Stimulated activated CD4-positive, alpha-beta T cell treated with anti-CD3 and anti-CD28 coated beads, TNF-alpha, amount 100 ng/mL, for 48 hours (primary cell): ENCODE measurements at regions not wholly inside any gene's neighbourhood (a gene's known extent, or its start where the extent isn't known, plus 50 kb on each side); places are given as distances from the start of the nearest gene placed in this dataset.

ENCODE experiments used
- DNase-seq, 3 donors: peaks; one replicate each; pipeline ENCODE4 v3.0.0-alpha.2; 2020; ENCODE audit warnings: low read depth in 3 of 3

DNA sequence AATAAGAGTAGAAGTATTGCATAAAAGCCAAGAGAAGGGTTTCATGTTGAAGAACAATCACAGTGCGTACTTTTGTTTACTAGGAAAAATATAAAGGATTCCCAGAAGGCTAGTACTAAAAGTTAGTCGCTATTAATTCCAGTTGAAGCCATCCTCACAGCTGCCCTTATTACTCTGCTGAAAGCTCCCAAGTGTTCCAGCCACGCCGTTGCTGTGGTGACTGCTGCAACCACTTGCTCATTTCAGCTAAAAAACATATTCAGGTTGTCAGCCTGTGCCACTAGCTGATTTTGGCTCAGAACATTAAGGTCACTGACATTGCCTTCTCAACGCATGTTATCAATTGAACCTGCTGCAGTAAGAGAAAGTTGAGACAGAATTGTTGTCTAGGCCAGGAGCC is 87.1 kb upstream of the FNDC3A start:
- no peak for DNase-seq

DNA sequence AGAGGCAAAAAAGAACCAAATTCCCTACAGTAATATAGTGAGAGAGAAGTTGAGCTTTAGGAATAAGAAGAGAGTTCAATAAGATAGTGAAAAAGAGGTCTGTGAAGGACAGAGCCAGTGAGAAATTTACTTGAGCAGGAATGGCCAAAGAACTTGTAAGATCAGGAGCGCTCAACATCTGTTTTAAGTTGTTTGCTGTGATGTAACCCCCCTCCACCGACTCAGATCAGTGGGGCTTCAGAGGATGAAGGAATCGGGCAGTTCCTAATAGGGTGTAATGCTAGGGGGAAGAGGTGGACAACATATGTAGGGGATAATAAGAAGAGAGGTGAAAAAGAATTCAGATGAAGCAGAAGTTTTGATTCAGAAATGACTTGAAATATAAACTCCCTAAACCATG is 85.3 kb upstream of the FNDC3A start:
- DNase-seq, result no peak

DNA sequence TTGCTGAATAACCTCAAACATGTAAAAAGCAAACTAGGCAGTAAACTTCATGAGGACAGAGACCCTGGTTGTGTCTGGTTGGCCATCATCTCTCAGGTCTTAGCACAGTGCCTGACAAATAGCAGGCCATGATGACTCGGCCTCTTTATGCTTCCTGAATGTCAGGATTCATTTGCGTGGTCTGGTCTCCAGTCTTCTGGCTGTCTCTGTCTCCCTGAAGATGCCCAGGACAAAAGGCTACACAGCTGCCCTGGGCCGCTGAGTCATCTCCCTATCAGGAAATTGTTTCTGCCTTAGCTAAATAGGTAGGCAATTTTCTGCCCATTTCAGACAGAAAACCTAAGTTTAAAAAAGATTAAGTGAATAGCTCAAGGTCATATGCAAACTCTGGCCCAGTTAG is 84.1 kb upstream of the FNDC3A start:
- DNase-seq, result no peak

DNA sequence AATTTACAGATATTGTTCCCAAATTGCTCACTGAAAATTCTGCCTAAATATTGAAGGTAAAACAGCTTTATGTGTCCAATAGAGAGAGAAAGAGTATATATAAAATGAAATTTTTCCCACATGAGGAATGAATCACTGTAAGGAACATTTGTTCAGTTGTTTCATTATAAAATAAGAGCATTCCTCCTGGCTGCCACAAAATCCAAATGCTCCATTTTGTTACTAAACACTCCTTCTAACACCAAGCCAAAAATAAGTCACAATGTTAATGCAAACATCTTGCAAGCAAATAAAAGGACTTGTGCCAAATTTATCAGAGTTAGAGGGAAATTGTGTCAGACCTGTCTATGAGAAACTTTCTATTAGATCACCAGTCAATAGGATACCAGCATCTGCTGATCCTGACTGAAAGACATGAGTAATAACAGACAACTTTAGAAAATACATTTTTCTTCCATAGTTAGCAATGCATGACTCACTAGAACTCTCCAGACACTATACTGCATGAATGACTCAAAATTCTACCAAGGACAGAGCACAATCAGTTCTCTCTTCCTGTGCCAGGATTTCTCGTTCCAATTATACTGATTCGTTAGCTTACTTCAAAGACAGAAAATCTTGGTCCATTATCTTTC is 83.5 kb upstream of the FNDC3A start:
- no peak for DNase-seq

DNA sequence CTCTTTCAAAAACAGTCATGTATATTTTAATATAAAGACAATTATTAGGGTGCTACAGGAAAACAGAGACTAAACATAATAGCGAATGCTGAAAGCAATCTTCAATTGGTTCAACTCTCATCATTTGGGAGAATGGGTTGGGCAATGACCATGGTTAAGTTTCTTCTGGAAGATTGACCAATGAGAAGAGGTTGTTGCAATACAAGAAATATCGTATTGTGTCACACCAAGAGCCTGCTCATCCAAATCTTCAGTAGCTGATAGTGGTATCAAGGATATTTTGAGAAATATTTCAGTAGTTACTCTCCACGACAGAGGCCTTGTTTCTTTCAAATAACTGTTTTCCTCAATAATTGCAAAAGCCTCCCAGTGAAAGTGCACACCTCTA is 83.0 kb upstream of the FNDC3A start:
- no peak for DNase-seq

DNA sequence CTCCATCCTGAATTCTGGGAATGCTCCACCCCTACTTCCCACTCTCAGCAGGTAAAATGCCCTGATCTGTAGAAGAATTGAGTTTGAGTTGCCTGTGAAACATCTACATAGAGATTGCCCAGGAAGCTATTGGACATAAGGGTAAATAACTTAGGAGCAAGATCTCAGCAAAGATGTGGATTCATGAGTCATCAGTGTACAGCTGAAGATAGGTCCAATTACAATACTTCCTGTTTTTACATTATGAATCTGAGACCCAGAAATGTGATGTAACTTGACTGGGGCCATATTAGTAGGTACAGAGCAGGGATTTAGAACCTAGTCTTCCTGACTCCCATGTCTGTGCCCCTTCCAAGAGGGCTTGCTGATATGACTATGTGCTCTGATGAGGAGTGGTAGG is 79.4 kb upstream of the FNDC3A start:
- DNase-seq, result no peak

DNA sequence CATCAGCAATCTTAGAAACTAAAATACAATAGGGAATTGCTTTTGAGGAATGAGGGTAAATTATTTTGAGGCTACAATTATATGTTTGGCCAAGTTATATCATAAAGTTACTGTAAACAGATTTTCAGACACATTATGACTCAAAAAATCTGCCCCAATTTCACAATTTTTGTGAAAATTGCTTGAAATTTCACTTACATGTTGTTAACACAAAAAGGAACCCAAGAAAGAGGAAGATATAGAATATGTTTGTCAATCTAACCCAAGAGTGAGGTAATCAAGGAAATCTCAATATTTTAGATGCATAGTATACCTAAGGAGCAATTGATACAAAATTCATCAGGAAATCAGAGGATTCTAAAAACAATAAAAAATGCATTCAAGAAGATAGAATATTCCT is 73.9 kb upstream of the FNDC3A start:
- no peak for DNase-seq

DNA sequence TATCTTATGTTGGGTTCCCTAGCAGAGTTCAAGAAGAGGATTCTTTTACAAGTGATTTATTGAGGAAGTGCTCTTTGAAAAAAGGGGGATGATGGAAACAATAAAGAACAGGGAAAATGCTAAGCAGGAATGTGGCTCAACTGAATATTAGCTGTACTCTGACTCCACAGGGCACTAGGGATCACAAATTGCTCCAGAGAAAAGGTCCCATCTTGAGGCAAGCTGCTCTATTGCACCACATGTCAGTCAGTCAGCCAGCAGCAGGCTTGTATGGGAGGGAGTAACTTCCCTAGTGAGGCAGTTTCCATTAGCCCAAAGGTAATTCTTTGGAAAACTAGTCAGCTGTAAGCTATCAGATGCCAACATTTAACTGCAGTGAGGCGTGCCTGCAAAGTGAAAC is 73.3 kb upstream of the FNDC3A start:
- no peak for DNase-seq

DNA sequence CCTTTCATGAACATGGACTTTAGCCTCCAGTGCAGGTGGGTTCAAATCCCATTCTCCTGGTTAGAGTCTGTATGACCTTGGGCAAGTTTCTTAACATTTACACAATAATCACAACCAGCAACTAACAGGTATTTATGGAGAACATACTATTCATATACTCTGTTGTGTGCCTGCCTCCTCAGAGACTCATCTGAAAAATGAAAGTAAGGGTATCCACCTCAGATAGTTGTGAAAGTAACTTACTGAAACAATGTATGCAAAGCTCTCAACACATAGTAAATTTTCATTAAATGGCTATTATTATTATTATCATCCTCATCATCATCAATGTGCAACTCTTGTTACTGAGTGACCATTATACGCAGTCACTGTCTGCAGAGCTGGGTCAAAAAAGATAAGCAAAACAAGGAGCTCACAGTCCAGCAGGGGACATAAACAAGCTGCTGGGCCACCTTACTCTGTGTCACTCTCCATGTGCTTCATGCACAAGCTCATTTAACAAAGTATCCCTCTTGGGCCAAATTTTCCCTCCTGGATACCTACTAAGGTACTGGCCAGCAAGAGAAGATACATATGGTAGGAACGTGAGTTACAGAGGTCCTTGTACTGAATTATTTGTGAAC is 70.9 kb upstream of the FNDC3A start:
- DNase-seq, result no peak

DNA sequence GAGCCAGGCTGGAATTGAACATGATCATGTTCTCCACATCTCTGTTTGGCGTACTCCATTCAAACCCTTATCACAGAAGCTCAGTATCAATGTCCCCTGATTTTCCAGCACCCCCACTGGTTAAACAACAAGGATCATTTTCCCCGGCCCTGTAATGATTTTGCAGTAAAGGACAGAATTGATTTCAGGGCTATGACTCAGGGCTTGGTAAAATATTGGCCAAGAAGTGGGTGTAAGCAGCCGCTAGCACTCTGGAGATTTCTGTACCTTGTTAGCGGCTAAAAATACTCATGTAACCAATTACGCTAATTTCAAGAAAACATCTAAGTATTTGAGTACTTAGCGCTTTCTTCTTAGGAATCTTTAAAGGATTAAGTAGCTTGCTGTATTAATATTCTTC is 69.5 kb upstream of the FNDC3A start:
- DNase-seq, result no peak

DNA sequence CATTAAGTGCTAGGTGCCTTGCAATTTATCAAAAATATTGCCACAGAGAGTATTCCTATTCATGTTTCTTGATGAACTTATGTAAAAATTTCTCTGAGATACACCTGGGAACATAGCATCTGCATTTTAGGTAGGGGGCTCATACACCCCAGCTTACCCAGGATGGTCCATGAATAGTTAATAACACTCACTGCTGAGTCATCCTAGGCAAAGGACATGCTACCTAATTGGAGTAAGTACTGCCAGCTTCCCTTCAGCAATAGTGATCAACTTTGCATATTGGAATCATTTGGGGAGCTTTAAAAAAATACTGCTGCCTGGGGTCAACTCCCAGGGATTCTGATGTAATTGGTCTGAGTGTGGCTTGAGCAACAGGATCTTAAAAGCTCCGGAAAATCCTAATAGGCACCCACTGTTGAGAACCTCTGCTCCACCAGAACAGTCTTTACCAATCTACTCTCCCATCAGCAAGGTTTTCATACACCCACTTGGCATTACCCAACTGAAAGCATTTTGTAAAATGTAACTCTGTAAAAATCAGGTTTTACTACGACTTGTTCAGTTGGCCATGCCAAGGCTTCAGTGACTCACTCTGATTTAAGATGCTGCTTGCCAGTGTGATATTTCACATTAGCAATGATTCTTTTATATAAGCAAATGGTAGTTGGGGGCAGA is 67.2 kb upstream of the FNDC3A start:
- DNase-seq, result no peak

DNA sequence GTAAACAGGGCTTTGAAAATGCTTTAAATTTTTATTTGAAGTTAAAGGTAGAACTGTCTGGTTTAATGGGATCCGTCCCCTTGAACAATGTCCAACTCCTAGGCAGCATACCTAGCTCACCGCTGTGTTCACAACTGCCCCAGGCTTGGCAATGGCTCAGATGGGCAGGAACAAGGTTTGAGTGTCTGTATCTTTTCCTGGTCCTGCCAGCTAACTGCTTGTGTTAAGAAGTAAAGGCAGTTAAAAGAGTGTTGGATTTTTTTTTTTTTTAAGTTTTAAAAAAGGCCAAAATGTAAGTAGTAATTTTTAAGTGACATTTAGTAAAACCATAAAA is 66.7 kb upstream of the FNDC3A start:
- no peak for DNase-seq

DNA sequence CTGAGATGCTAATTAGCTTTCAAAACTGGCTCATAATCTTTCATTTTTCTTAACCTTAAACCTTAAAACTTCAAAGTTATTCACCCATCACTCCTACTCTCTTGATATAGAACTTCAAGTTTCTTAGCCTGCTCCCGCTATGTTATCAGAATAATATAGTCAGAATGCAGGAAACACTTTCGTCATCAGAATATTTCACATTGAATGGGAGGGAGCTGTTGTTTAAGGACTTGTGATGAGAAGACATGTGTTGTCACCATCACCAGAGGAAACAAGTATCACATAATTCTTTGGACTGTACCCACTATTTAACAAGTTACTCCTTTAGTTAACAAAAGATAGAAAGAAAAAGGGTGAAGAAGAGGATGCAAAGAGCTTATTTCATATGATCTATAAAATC is 65.0 kb upstream of the FNDC3A start:
- no peak for DNase-seq

DNA sequence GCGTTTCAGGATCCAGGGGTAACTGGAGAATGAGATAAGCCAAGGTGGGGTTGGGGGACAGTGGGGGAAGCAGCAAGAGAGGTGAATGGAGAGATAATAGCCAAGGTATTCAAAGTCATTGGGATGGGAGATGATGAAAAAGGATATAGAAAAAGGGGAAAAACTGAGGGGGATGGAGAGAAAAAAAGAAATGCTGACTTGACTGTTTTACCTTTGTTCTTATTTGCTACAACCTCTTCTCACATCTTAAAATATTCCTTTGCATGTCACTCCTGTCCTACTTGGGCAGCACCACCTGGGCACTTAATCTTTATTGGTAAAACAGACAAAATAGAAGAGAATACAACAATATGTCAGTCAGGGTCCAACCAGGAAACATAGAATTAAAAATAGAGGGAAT is 56.0 kb upstream of the FNDC3A start:
- DNase-seq, result no peak

DNA sequence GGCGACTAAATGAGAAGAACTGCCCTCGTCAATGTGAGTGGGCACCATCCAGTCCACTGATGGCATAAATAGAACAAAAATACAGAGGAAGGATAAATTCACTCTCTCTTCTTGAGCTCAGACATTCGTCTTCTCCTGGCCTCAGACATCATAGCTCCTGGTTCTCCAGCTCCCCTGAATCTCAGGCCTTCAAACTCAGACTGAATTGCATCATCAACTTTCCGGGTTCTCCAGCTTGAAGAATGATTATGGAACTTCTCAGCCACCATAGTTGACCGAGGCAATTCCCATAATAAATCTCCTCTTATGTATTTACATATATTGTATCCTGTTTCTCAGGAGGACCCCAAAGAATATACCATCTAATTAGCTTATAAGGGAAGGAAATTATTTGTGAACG is 55.0 kb upstream of the FNDC3A start:
- no peak for DNase-seq

DNA sequence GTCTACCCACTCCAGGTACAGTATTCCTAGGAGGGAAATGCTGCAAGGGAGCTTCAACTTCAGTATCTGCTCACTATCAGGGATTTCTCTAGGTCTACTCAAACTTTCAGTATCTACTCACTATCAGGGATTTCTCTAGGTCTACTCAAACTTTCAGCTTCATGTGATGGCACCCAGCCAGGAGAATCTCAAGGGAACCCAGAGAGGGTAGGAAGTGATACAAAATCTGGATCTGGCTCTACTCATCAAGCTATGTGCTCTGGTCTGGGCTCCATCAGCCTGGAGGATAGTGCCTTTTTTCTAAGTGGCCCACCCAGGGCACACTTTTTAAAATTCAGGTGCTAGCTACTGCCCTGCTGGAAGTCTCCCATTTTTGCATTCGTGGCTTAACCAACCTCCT is 52.3 kb upstream of the FNDC3A start:
- DNase-seq, result no peak

DNA sequence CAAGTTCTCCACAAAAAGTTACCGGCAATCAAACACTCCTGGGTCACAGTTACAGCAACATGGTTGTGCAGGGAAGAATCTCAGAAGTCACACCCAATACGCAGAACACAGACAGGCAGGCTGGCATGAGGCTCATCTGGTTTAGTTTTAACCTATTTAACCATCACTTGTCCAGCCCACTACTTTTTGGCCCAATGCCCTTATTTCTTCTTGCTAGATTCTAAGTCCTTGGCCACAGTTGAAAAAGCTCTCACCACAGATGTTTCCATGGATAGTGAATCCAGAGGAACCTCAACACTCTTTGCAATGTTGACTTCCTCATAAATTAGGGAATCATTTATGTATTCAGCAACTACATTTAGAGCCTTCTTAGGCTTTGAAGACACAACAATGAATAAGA is 50.7 kb upstream of the FNDC3A start:
- DNase-seq, result no peak
